HG02798 (cell line): ENCODE measurements at regions not wholly inside any gene's neighbourhood (a gene's known extent, or its start where the extent isn't known, plus 50 kb on each side); places are given as distances from the start of the nearest gene placed in this dataset.
"Not testable (repeated sequence)": the region's sequence is repeated elsewhere in the genome, so short reads cannot be mapped to it uniquely, and the experiment has no call there.

Experiments
- ATAC-seq: cut with Tn5 transposase; IDR thresholded peaks from one replicate; pipeline ENCODE4 v1.9.1; 2021; ENCODE audit warnings: mild to moderate bottlenecking; ENCODE audit not compliant: unreplicated experiment, poor library complexity

DNA sequence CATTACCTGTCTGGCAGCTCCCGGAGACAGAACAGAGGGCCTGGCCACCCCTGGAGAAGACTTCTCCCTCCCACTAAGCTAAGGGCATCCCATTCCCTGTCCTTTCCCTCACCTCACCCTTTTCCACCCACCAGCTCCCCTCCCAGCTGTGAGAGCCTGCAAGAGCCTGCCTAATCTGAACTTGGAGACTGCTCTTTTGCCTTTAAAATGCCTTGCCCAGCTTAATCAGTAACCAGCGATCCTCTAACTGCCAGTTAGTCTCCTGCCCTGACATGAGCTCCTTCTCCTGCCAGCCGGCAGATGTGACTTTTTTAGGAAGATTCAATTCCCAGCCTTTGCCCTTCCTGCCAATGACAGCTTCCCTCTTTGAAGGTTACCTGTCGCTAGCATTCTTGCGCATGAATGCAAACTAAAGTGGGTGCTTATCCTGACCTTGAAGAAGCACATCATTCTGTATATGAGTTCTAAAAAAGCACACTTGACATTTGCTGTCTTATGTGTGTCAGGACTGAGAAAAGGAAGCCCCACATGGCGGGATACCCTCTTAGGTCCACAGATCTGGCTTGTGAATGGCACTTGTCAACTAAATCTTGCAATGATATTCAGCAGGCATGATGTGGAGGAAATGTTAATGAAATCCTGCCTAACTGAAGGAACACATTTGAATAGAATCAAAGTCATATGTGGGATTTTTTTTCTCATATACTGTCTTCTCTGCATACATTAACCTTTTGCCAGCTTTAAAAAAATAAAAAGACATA is 411.2 kb upstream of the SLC30A5 start:
- no peak for ATAC-seq

DNA sequence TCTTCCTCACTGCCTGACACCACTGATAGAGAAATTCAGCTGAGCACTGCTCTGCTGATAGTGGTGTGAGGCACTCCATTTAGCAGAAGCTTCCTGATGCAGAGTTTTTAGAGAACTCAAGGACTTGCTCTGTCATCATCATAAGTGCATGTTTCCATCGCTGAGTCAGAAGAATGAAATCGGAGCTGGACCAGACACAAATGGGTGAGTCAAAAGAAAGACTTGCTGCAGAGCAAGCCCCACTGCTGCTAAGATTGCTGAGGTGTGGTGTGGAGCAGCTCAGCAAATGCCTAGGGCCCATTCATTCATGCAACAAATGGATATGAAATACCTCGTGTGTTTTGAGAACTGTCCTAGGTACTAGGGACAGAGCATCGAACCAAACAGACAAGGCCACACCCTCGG is 410.2 kb upstream of the SLC30A5 start:
- no peak for ATAC-seq

DNA sequence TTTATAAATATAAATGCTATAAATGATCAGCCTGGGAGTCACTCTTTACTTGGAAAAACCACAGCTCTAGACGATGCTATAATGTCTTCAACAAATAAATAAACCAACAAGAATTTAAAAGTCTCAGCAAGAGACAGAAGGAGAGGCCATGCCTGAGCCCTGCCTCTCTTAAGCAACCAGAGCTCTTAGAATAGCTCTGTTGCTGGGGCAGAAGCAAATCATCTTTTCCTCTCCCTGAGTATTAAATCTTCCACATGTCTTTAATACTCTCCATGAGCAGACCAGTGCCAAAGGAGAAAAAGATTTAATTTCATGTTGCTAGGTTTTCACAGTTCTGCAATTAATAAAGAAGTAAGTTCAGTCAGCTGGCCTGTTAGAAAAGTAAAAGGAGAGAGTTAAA is 408.0 kb upstream of the SLC30A5 start:
- ATAC-seq: no peak

DNA sequence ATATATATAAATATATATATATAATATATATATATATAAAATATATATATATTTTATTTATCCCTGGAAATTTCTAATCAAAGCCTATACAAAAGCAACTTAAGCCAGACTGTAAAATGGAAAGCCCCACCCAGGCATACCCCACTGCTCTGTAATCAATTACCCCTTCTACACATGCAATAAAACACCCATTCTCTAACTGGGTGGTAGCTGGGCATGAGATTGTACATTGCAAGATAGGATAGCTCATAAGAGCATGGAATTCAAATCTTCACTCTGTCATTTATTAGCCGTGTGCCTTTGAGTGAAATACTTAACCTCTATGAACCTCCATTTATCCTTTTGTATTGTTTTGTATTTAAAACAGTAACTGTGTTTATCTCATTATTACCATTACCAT is 405.3 kb upstream of the SLC30A5 start:
- ATAC-seq: no peak

DNA sequence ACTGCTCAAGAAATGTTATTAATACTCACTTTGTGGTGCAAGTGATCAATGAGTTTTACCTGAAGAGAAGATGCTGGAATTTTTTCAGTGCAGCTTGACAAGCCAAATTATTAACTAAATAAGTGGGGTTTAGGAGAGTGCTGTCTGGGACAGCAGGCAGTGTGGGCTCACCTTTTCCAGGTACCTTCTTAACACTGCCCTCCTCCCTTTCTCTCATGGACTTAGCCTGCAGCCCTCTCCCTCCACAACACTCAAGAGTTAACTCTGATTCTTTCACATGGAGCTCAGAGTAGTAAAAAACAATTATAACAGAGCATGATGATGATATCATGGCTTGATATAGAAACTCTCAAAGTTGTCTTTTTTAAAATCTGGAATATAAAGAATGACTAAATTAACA is 404.8 kb upstream of the SLC30A5 start:
- ATAC-seq: no peak

GRCh38 chr5:68691874-68692273 is 401.9 kb upstream of the SLC30A5 start:
- ATAC-seq: not testable (repeated sequence)

DNA sequence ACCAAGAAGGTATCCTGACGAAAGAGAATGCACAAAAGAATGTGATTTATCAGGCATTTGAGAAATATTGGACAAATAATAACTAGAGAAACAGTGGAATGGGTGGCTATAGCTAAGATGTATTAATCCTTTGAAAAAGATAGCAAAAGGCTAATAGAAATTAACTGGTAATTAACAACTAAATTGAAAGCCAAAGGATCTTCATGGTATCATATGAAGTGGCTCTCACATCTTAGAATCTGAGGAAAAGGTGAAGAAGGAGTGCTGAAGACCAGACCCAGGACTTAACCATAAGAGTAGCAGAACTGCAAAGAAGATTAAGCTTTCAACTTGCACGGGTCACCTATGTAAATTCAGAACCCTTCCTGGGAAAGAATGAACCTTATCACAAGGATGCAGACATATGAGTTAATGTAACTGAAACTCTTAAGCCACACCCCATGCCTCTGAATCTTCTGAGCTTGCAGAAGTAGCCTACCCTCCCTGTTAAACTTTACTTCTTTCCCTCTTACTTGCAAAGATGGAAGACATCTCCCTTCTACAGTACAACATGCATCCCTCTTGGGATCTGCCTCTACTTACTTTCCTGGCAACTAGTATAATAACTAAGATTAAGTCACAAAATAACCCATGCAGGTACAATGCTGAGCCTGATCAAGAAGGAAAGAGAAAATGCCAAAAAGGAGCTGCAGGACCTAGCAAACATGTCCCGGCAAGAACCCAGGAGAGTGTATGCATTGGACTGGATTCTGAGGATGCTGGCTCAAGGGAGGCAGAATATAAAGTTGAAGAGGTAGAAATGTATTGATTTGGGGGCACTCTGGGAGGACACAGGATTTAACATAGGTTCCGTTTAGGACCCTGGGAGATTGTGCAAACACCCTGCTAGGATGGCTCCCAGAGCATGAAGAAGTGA is 395.5 kb upstream of the SLC30A5 start:
- no peak for ATAC-seq

GRCh38 chr5:68699966-68700365 is 393.8 kb upstream of the SLC30A5 start:
- no peak for ATAC-seq

DNA sequence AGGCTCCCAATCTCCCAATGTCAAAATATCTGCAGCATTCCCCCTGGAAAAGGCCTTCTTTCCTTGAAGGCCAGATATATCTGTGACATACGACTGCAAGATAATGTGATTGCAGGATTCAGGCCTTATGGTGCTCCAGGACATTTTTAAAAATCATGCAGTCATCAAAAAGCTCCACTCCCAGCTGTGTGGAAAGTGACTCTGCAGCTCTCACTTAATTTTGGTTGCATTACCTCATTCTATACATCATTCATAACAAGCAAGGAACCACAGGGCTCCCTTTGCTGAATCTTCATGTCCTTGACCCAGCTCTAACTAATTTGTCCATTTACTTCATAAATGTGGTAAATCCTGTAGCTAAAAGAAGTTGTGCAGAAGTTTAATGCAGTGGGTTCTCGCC is 386.2 kb upstream of the SLC30A5 start:
- ATAC-seq: no peak

GRCh38 chr5:68708156-68708841 is 385.5 kb upstream of the SLC30A5 start:
- no peak for ATAC-seq

DNA sequence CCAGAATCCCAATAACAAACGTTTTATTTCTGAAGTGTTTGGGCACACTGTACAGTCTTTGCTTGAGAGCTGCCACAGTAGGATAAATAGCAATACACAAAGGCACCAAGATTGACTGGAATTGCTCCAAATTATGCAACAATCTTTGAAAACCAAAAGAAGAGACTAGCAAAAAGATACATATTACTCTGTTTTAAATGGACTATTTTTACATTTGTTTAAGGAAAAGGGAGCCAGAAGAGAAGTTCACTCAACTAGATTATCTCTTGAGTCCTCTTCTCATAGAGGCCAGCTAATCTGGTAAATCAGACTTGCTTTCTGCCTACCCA is 385.0 kb upstream of the SLC30A5 start:
- no peak for ATAC-seq

DNA sequence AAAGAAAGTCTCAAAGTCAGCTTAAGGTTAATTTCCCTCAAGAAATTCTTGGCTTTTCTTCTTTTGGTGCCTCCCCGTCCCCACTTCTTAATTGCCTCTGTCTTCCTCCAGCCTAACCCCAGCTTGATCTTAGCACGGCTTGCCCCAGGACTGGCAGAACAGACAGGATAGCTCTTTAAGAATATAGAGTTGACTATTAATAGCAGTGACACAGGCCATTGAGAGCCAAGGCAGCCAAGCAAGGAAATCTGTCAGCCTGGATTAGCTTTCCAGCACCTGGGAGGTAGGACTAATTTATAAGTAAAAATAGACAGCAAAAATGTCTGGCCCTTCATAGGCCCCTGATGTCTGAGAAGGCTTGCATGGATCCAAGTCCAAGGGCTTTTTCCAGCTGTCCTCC is 384.6 kb upstream of the SLC30A5 start:
- no peak for ATAC-seq

DNA sequence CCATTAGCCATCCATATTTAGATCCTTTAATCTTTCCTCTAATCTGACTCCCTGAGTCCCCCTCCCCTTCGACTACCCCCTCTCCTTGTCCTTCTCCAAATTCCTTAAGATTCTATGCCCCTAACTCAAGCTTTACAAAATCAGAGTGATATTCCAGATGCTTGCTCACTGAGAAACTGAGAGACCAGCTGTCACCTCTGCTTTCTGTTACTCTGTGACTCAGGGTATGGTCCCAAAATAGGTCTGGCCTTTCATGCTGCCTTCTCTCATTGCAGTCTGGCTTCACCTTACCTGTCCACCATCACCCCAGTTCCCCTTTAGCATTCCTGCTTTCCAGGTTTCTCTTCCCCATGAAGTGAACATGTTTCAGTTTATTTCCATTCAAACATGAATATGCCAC is 383.3 kb upstream of the SLC30A5 start:
- ATAC-seq: peak; percentile 67

DNA sequence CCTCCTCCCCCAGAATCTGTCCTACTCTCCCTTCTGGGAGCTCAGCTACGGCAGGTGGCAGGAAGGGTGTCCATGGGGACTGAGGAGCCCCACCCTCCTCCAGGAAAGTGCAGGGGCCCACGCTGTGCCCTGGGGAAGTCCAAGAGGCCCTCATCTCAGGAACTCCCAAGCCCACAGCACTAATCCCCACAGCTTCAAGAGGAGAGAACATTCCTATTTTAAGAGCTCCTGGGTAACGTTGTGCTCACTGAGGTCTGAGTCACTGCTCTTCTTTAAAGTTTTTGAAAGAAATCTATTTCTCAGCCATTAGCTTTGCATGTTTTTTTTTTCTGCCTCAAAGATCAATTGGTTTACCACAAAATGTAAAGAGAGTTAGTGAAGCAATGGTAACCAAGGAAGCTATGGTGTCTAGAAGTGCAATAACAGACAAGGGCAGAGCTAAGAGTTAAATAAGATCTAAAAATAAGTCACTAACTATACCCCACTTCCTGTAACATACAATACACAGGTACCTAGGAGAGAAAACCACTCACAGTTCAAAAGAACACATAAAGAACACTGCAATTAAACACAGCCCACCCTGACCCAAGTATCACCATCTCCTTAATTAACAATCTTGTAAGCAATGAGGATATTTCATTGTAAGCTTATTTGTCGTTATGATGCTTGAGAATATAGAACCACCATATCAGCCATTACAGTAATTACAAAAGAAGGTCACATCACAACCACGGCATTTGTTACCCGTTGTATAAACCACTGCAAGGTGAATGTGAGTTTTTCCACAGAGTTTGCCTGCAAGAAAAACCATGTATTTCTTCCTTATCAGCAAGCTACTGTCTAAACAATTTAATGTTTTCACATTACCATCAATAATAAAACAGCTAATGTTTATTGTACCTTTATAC is 382.3 kb upstream of the SLC30A5 start:
- peak; percentile 85 for ATAC-seq

DNA sequence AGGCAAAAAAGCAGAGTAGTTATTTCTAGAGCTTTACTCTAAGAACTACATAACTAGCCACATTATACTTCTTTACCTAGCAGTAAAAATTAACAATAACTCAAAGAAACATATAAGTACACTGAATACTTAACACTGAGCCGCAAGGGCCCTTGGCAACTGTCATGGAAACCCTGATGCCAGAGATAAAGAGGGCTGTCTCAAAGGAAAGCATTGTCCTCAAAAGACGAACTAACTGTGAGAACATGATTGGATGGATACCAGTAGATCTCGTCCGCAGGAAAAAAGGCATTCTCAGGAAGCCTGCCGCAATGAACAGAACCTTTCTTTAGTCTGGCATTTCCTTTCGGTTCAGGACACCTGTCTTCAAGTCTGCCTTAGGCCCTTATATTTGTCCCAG is 379.0 kb upstream of the SLC30A5 start:
- no peak for ATAC-seq

GRCh38 chr5:68720884-68721610 is 372.8 kb upstream of the SLC30A5 start:
- no peak for ATAC-seq

GRCh38 chr5:68722357-68722756 is 371.5 kb upstream of the SLC30A5 start:
- no peak for ATAC-seq

- ATAC-seq: no peak
Measured at GRCh38 chr5:68725905-68726683, 367.7 kb upstream of the SLC30A5 start.

DNA sequence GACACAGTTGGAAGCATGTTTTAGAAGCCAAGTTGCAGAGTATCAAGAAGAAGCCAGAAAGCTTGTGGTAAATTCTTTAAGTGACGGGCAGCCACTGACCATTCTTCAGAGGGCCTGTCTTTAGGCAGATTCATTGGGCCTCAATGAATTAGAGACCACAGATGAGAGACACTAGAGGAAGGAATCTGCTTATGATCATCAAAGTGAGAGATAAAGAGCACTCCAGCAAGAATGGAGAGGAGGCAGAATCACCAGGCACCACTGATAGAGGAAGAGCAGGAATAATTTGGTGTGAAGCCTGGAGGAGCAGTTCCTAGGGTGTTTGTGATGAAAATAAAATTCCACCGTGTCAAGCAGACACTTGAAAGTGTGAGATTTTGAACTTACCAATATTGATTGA is 365.9 kb upstream of the SLC30A5 start:
- no peak for ATAC-seq
